Dendritic cell treated with granulocyte-macrophage colony-stimulating factor and Interleukin-4, amounts not matched to agents 40 ng/mL and 50 ng/mL, for 4 days (primary cell): ENCODE measurements at regions not wholly inside any gene's neighbourhood (a gene's known extent, or its start where the extent isn't known, plus 50 kb on each side); places are given as distances from the start of the nearest gene placed in this dataset.
A peak's percentile ranks its signal among the peaks of the same experiment; 100 is the strongest.

Source experiments
- H3K27ac Mint-ChIP-seq: one replicate; pipeline ENCODE4 v1.8.0; 2022; ENCODE audit warnings: mild to moderate bottlenecking, mixed read lengths
- H3K27me3 Mint-ChIP-seq: one replicate; pipeline ENCODE4 v1.8.0; 2022; ENCODE audit warnings: mild to moderate bottlenecking, mixed read lengths
- H3K36me3 Mint-ChIP-seq: one replicate; pipeline ENCODE4 v1.8.0; 2022; ENCODE audit warnings: low read depth, mixed read lengths
- H3K4me1 Mint-ChIP-seq: one replicate; pipeline ENCODE4 v1.8.0; 2022; ENCODE audit warnings: low read depth, mixed read lengths
- H3K4me3 Mint-ChIP-seq: one replicate; pipeline ENCODE4 v1.8.0; 2022; ENCODE audit warnings: mild to moderate bottlenecking, moderate library complexity, mixed read lengths
- H3K9me3 Mint-ChIP-seq: one replicate; pipeline ENCODE4 v1.8.0; 2022; ENCODE audit warnings: mixed read lengths
- intact Hi-C: fragments of 100-400 bp; cut with micrococcal nuclease; formaldehyde crosslinking; loops from one replicate; pipeline ENCODE4 v1.15.0; 2022

- H3K4me3 Mint-ChIP-seq = no peak overlapping the region
- H3K27me3 Mint-ChIP-seq = no peaks in the 10 kb centered on the region
- H3K36me3 Mint-ChIP-seq = no peaks in the 10 kb centered on the region
- intact Hi-C loops = no loop called here
- H3K27ac Mint-ChIP-seq = no peak overlapping the region
- H3K4me1 Mint-ChIP-seq = no peaks in the 10 kb centered on the region
- no peaks in the 10 kb centered on the region for H3K9me3 Mint-ChIP-seq
These were observed 251.9 kb upstream of the SOX5 start for GRCh38 chr12:24201258-24201970.

DNA sequence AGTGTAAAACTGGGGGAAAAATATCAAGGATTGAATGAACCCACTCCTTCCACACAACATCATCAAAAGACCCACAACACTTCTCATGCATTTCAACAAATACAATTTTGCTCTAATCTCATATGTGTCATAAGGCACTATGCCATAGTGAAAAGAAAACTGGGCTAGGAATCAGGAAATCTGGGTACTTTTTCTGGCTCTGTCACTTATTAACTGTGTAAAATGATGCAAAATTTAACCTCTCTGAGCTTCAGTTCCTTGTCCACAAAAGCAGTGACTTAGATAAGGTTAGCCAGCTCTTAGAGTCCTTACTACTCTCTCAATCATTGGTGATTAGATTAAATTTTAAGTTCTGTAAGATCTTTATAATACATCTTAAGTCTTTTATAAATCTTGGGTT is 250.5 kb upstream of the SOX5 start:
- Mint-ChIP-seq H3K9me3 (no peaks in the 10 kb centered on the region), H3K27me3 (no peaks in the 10 kb centered on the region), H3K27ac (no peak overlapping the region), H3K4me3 (no peak overlapping the region), H3K4me1 (no peaks in the 10 kb centered on the region), H3K36me3 (no peaks in the 10 kb centered on the region)
- intact Hi-C loops = no loop called here

DNA sequence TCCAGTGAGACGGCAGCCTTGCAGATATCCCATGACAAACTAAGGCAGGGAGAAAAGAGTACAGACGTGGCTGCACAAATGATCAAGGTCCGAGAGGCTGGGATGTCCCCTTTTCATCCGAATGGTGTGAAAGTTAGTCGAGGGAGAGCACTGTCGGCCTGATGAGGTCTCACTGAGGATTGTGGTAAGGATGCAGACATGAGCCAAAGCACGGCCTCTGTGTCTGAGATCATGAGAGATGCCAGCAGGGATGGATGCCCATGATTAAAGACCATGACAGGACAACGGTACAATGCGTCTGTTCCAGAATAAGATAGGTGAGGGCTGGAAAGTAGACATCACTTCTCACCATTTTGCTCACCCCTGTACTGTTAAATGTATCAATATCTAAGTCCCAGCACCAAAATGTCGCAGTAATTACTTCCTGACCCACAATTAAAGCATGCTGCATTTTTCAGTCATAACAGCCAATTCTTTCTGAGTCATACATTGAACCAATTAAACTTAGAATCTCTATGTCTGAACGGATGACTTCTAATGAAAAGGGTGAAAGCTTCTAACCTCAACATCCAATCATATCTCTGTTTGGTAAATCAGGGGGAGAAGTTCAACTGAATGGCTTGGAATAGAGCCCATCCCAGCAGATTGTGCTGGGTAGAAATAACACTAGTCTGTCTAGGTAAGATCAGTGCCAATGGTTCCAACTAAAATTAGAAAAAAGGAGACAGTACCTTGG is 249.6 kb upstream of the SOX5 start:
- Mint-ChIP-seq H3K36me3 (no peaks in the 10 kb centered on the region), H3K27ac (no peak overlapping the region), H3K4me3 (no peak overlapping the region), H3K4me1 (no peaks in the 10 kb centered on the region), H3K27me3 (no peaks in the 10 kb centered on the region), H3K9me3 (no peaks in the 10 kb centered on the region)
- intact Hi-C loops = no loop called here

- Mint-ChIP-seq H3K9me3 (no peaks in the 10 kb centered on the region), H3K4me1 (no peaks in the 10 kb centered on the region), H3K4me3 (no peak overlapping the region), H3K27me3 (no peaks in the 10 kb centered on the region), H3K36me3 (no peaks in the 10 kb centered on the region), H3K27ac (no peak overlapping the region)
- intact Hi-C loops = no loop called here
These were observed 248.6 kb upstream of the SOX5 start for GRCh38 chr12:24198070-24198469.

DNA sequence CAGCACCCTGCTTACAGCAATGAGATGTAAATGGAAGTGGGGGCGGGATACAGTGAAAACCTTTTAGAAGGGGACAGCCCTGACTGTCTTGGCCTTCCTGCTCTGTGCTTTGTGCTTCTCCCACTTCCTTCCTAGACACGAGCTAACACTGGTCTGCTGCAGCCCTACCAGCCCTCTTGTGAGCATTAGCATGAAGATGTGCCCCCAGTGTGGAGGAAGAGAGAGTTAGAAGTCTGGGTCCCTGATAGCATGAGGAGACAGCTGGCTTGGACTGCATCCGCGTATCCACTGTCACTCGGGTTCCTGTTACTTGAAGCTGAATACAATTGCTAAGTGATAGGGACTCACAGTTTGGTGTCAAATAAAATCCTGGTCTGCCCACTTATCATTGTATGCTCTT is 248.1 kb upstream of the SOX5 start:
- Mint-ChIP-seq H3K27me3 (no peaks in the 10 kb centered on the region), H3K36me3 (no peaks in the 10 kb centered on the region), H3K4me3 (no peak overlapping the region), H3K4me1 (no peaks in the 10 kb centered on the region), H3K9me3 (no peaks in the 10 kb centered on the region), H3K27ac (no peak overlapping the region)
- intact Hi-C loops = no loop called here

DNA sequence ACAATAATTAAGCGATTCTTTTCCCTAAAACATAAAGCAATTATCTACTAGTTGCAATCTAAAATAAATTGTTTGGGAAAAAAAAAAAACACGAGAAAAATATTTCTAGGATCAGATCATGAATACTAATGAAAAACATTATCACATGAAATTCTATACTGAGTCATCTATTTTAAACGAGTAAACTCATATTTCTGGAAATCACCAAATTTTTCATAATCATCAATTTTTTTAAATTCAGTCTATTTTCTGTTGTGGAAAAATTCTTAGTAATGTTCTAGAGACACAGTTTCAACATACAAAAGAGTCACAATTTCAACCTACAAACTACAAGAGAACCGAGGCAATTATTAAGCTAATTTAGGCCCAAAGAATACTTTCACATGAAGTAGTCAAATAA is 245.6 kb upstream of the SOX5 start:
- Mint-ChIP-seq H3K4me3 (no peak overlapping the region), H3K9me3 (no peaks in the 10 kb centered on the region), H3K4me1 (no peaks in the 10 kb centered on the region), H3K27ac (no peak overlapping the region), H3K36me3 (no peaks in the 10 kb centered on the region), H3K27me3 (no peaks in the 10 kb centered on the region)
- intact Hi-C loops = no loop called here

- Mint-ChIP-seq H3K27me3 (no peaks in the 10 kb centered on the region), H3K36me3 (no peaks in the 10 kb centered on the region), H3K27ac (no peak overlapping the region), H3K4me3 (no peak overlapping the region), H3K4me1 (no peaks in the 10 kb centered on the region), H3K9me3 (no peaks in the 10 kb centered on the region)
- intact Hi-C loops = no loop called here
These were observed 241.6 kb upstream of the SOX5 start for GRCh38 chr12:24191117-24191516.

DNA sequence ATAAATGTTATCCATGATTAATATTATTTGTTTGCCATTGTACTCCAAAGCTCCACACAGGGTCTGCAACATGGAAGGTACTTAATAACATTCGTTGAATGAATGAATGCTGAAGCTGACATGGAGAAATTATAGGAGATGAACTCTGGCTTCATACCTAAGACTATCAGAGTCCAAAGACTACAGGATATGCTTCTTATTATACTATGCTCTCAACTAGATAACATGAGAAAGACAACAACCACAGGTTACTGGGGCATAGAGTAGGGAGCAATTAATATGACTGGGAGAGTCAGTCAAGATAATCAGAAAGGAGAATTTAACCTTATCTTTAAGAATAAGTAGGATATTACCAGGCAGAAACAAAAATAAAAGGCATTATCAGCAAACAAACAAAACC is 236.3 kb upstream of the SOX5 start:
- no peaks in the 10 kb centered on the region for H3K36me3 Mint-ChIP-seq
- no peaks in the 10 kb centered on the region for H3K9me3 Mint-ChIP-seq
- H3K27me3 Mint-ChIP-seq = no peaks in the 10 kb centered on the region
- no peaks in the 10 kb centered on the region for H3K4me1 Mint-ChIP-seq
- H3K27ac Mint-ChIP-seq = no peak overlapping the region
- no peak overlapping the region for H3K4me3 Mint-ChIP-seq
- intact Hi-C loops = no loop called here

DNA sequence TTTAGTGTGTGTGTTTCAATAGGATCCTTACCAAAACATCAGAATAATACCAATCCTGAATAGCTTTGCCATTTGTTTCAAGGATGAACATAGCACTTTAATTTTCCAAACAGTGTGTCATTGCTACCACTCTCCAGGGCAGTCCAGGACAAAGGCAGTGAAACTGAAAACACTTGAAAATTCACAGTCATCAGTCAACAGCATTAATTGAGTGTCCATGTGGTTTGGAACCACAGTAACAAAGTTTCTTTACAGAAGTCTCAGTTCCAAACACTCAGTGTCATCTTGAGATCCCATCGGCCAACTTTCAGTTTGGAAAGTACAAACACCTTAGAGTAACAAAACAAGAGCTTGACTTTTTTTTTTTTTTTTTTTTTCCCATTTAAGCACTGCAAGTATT is 228.4 kb upstream of the SOX5 start:
- intact Hi-C loops = no loop called here

DNA sequence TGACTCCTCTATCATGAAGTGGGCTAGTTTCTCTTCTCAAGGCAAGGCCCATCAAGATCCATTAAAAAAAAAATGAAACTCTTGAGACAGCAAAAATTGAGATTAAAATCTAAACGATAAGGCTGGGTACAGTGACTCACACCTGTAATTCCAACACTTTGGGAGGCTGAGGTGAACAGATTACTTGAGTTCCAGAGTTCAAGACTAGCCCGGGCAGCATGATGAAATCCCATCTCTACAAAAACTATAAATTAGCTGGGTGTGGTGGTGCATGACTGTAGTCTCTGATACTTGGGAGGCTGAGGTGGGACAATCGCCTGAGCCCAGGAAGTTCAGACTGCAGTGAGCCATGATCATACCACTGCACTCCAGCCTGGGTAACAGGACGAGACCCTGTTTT is 226.5 kb upstream of the SOX5 start:
- Mint-ChIP-seq H3K9me3 (no peaks in the 10 kb centered on the region), H3K36me3 (no peaks in the 10 kb centered on the region), H3K27me3 (no peaks in the 10 kb centered on the region), H3K4me1 (peaks cover 31% of the 10 kb centered on the region), H3K4me3 (no peak overlapping the region), H3K27ac (no peak overlapping the region)
- intact Hi-C loops = no loop called here

More for the DNA sequence above, 228.4 kb upstream of the SOX5 start:
- H3K4me1 Mint-ChIP-seq = peaks cover 15% of the 10 kb centered on the region
- no peaks in the 10 kb centered on the region for H3K36me3 Mint-ChIP-seq
- H3K27ac Mint-ChIP-seq = no peak overlapping the region
- no peak overlapping the region for H3K4me3 Mint-ChIP-seq
- H3K9me3 Mint-ChIP-seq = no peaks in the 10 kb centered on the region
- H3K27me3 Mint-ChIP-seq = no peaks in the 10 kb centered on the region

DNA sequence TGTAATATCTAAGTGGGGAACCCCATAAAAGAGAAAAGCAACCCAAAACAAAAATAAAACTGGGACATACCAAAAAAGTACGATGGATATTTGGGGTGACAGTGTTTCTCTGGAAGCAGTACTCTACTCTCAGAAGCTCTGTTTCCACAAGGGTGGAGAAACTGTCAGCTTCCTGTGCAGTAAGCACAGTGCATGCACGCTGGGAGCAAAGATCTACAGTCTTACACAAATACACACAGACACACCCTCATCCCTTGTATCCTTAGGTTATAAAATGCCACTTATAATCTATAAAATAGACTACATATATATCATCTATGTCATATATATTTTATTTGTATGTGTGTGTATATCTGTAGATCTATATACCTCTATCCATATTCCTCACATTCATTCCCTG is 225.8 kb upstream of the SOX5 start:
- H3K36me3 Mint-ChIP-seq = no peaks in the 10 kb centered on the region
- H3K27ac Mint-ChIP-seq = no peak overlapping the region
- no peak overlapping the region for H3K4me3 Mint-ChIP-seq
- H3K27me3 Mint-ChIP-seq = no peaks in the 10 kb centered on the region
- intact Hi-C loops = no loop called here
- peaks cover 3% of the 10 kb centered on the region for H3K9me3 Mint-ChIP-seq
- H3K4me1 Mint-ChIP-seq = peaks cover 31% of the 10 kb centered on the region

- no peaks in the 10 kb centered on the region for H3K27me3 Mint-ChIP-seq
- no peaks in the 10 kb centered on the region for H3K36me3 Mint-ChIP-seq
- H3K4me1 Mint-ChIP-seq = peaks cover 31% of the 10 kb centered on the region
- no peak overlapping the region for H3K27ac Mint-ChIP-seq
- peaks cover 8% of the 10 kb centered on the region for H3K9me3 Mint-ChIP-seq
- intact Hi-C loops = no loop called here
- H3K4me3 Mint-ChIP-seq = no peak overlapping the region
These were observed 223.6 kb upstream of the SOX5 start for GRCh38 chr12:24173067-24173466.

GRCh38 chr12:24172773-24173066 is 223.2 kb upstream of the SOX5 start:
- H3K27ac Mint-ChIP-seq = peak overlapping the region; percentile 83
- no peaks in the 10 kb centered on the region for H3K27me3 Mint-ChIP-seq
- intact Hi-C loops = no loop called here
- H3K36me3 Mint-ChIP-seq = no peaks in the 10 kb centered on the region
- no peak overlapping the region for H3K4me3 Mint-ChIP-seq
- H3K4me1 Mint-ChIP-seq = peaks cover 31% of the 10 kb centered on the region
- peaks cover 8% of the 10 kb centered on the region for H3K9me3 Mint-ChIP-seq

- Mint-ChIP-seq H3K27ac (peak overlapping the region; percentile 83), H3K9me3 (peaks cover 8% of the 10 kb centered on the region), H3K36me3 (no peaks in the 10 kb centered on the region), H3K4me1 (peaks cover 31% of the 10 kb centered on the region), H3K4me3 (peak overlapping the region; percentile 59), H3K27me3 (no peaks in the 10 kb centered on the region)
- intact Hi-C loops = no loop called here
These were observed 222.7 kb upstream of the SOX5 start for GRCh38 chr12:24172031-24172772.
